Anterior cingulate cortex (tissue), 58 donors: ENCODE measurements at regions not wholly inside any gene's neighbourhood (a gene's known extent, or its start where the extent isn't known, plus 50 kb on each side); places are given as distances from the start of the nearest gene placed in this dataset.

Source experiments
- DNase-seq, 58 donors: peaks; one replicate each; lab custom pipeline; 2025; lab: John Stamatoyannopoulos, UW

GRCh38 chr2:53303012-53303578 lies 464.5 kb upstream of the CHAC2 start:
- no peak for DNase-seq

GRCh38 chr2:53302455-53302854 lies 465.1 kb upstream of the CHAC2 start:
- DNase-seq, result no peak

- DNase-seq, result no peak
These were observed 478.1 kb upstream of the CHAC2 start for GRCh38 chr2:53289309-53290006.

- DNase-seq, result no peak
These were observed 481.3 kb upstream of the CHAC2 start for GRCh38 chr2:53286345-53286744.

GRCh38 chr2:53275743-53276142 lies 491.9 kb upstream of the CHAC2 start:
- DNase-seq, result no peak

GRCh38 chr2:53268626-53269025 lies 499.0 kb upstream of the CHAC2 start:
- no peak for DNase-seq

GRCh38 chr2:53268086-53268485 lies 499.5 kb upstream of the CHAC2 start:
- DNase-seq, result no peak

- no peak for DNase-seq
These were observed 501.9 kb upstream of the CHAC2 start for GRCh38 chr2:53265544-53266299.

GRCh38 chr2:53260568-53260967 lies 507.0 kb upstream of the CHAC2 start:
- no peak for DNase-seq

- no peak for DNase-seq
These were observed 508.1 kb upstream of the CHAC2 start for GRCh38 chr2:53259395-53260009.

- DNase-seq, result no peak
These were observed 510.3 kb upstream of the CHAC2 start for GRCh38 chr2:53257287-53257686.

GRCh38 chr2:53253244-53253643 lies 514.4 kb upstream of the CHAC2 start:
- DNase-seq, result no peak

- no peak for DNase-seq
These were observed 515.5 kb upstream of the CHAC2 start for GRCh38 chr2:53252115-53252514.

- DNase-seq, result no peak
These were observed 519.5 kb upstream of the CHAC2 start for GRCh38 chr2:53247956-53248735.

- DNase-seq, result no peak
These were observed 524.2 kb upstream of the CHAC2 start for GRCh38 chr2:53243430-53243829.

- no peak for DNase-seq
These were observed 525.5 kb upstream of the CHAC2 start for GRCh38 chr2:53242090-53242489.

- DNase-seq, result no peak
These were observed 531.6 kb upstream of the CHAC2 start for GRCh38 chr2:53235836-53236582.

GRCh38 chr2:53234548-53234903 lies 533.1 kb upstream of the CHAC2 start:
- no peak for DNase-seq

- DNase-seq, result no peak
These were observed 533.7 kb upstream of the CHAC2 start for GRCh38 chr2:53233759-53234547.
